Heart left ventricle (tissue), 13 donors: ENCODE measurements at regions not wholly inside any gene's neighbourhood (a gene's known extent, or its start where the extent isn't known, plus 50 kb on each side); places are given as distances from the start of the nearest gene placed in this dataset.

Source experiments
- POLR2A ChIP-seq, 2 donors: fragments of 450-650 bp; IDR thresholded peaks; one replicate each; pipeline ENCODE4 v1.6.1; 2017; ENCODE audit warnings: antibody characterized with exemption in 2 of 2, mild to moderate bottlenecking in 2 of 2, moderate library complexity in 2 of 2
- TF ChIP-seq, protein P1 (sequence below), 12 donors: fragments of 200-600 bp; sonication (generic) in 4 of 12; IDR thresholded peaks; one replicate each; pipeline versions ENCODE4 v1.5.0 to v1.8.0; 2018 to 2022; ENCODE audit warnings: antibody characterized with exemption in 12 of 12, mild to moderate bottlenecking in 5 of 12
- donor health status: ischemic (EF 13 %, LVEDD 7.1; RV severe dilation, severe dysfunction).
- donor health status: DM: no; HTN: yes; CAD: no.
- donor health status: DM: no; HTN: no; CAD: no.
- donor health status: ischemic (EF 25% LVEDD 6.9; RV normal size, moderate dysfunction).
- donor health status: ischemic (EF 25% LVEDD 5.7; RV mildly dilated, moderate dysfunction).
- donor health status: ischemic (EF 35%, LVEDD 5.7; RV mildly dilated, moderate dysfunction).
- donor health status: nonischemic (EF 11% LVEDD 7.7; RV severe dilation, severe dysfunction).
- donor health status: DM: yes; HTN: yes; CAD: no.
- donor health status: PGD.
- donor health status: ischemic (EF 29% LVEDD 5.4; RV normal size, mild dysfunction).
- donor health status: nonischemic (EF 23%, LVEDD 6.1; RV moderate dilation, normal function).

DNA sequence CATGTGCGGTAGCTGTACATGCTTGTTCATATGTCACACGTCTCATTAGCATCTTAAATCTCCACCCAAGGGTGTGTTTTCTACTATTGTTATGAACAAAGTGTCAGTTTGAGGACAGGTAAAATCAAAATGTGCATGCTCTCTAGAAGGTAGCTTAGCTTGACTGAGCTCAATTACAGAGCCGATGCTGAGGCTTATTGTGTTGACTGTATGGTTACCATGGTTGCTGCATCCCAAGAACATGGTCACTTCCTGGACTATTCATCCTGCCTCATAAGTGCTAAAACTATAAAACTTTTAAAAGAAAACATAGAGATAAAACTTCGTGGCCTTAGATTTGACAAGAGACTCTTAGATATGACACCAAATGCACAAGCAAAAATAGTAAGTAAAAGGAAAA, 426.1 kb upstream of the CTNND2 start:
- TF ChIP-seq, protein P1, sequence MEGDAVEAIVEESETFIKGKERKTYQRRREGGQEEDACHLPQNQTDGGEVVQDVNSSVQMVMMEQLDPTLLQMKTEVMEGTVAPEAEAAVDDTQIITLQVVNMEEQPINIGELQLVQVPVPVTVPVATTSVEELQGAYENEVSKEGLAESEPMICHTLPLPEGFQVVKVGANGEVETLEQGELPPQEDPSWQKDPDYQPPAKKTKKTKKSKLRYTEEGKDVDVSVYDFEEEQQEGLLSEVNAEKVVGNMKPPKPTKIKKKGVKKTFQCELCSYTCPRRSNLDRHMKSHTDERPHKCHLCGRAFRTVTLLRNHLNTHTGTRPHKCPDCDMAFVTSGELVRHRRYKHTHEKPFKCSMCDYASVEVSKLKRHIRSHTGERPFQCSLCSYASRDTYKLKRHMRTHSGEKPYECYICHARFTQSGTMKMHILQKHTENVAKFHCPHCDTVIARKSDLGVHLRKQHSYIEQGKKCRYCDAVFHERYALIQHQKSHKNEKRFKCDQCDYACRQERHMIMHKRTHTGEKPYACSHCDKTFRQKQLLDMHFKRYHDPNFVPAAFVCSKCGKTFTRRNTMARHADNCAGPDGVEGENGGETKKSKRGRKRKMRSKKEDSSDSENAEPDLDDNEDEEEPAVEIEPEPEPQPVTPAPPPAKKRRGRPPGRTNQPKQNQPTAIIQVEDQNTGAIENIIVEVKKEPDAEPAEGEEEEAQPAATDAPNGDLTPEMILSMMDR (IDR thresholded peaks at IDR 0.05) = no peak
- no peak for TF ChIP-seq POLR2A (IDR thresholded peaks at IDR 0.05)
